HG03521 (cell line): ENCODE measurements at regions not wholly inside any gene's neighbourhood (a gene's known extent, or its start where the extent isn't known, plus 50 kb on each side); places are given as distances from the start of the nearest gene placed in this dataset.
"Not testable (repeated sequence)": the region's sequence is repeated elsewhere in the genome, so short reads cannot be mapped to it uniquely, and the experiment has no call there.

Source experiments
- ATAC-seq: cut with Tn5 transposase; IDR thresholded peaks from one replicate; pipeline ENCODE4 v1.9.1; 2021; ENCODE audit warnings: mild to moderate bottlenecking, moderate library complexity; ENCODE audit not compliant: unreplicated experiment

DNA sequence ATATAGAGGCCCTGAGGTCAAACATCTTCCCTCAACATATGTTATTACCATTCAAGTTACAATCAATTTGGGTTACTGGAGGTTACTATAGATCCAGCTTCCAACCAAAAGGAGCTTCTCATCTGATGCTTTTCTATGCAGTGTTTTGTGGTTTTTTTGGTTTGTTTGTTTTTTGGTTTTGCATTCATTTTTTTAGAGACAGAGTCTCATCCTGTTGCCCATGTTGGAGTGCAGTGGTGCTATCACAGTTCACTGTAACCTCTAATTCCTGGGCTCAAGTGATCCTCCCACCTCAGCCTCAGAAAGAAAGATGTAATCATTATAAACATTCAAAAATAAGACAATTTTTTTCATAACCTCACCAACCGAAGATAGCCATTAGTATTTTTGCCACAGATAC is 124.4 kb upstream of the JARID2 start:
- ATAC-seq: no peak

DNA sequence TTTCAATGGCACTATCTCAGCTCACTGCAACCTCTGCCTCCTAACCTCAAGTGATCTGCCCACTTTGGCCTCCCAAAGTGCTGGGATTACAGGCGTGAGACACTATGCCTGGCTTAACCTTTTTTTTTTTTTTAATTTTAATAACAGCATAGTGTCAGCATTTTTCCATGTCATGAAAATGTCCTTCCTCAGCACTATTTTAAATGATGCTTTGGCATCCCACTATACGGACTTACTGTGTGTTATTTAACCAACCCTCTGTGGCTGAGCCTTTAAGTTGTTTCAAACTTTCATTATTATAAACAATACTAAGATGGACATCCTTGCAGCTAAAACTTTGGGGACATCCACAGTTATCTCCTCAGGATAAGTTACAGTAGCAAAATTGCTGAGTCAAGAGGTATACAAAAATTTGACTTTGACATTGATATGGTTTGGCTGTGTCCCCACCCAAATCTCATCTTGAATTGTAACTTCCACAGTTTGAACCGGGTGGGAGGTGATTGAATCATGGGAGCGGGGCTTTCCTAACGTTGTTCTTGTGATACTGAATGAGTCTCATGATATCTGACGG is 123.8 kb upstream of the JARID2 start:
- ATAC-seq: no peak

DNA sequence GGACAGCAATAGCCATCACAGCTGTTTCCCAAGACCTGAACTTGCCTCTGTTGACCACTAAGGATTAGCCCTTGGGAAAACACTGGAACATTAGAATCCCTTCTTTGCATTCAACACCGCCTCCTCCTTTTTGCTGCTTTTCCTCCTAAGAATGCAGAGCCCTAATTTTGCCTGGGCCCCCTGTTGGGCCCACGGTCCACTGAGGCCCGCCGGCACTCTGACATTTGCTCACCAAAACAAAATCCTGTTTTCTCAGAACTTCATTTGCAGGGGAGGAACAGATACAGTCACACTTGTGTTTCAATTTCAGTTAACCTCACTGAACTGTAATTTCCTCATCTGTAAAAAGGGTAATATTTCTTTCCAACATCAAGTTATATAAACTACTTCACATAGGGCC is 116.0 kb upstream of the JARID2 start:
- ATAC-seq: no peak

DNA sequence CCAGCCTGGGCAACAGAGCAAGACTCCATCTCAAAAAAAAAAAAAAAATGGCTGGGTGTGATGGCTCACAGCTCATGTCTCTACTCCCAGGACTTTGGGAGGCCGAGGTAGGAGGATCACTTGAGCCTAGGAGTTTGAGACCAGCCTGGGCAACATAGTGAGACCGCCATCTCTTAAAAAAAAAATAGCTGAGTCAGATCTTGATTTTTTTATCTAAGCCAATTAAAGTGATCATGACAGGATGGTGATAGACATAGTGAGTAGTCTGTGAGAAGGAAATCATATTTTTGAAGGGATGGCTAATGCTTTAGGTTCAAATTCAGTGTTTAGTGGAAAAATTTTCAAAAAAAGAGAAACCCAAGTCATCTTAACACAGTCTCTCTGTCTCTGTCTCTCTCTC is 114.6 kb upstream of the JARID2 start:
- ATAC-seq: no peak

DNA sequence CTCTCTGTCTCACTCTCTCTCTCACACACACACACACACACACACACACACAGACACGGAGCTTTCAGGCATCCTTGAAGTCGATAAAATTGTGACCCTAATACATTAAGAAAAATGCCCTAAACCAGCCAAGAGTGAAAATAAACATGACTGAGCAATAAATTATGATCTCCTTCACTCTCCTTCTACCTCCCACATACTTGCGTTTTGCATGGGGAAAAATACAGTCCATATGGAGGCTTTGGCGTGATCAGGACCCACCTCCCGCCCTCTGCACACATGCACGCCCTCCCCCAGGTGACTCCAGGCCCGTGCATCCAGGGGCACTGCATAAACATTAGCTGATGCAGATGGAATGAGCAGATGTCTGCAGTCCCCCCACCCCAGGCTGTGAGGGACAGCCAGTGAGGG is 114.2 kb upstream of the JARID2 start:
- no peak for ATAC-seq

DNA sequence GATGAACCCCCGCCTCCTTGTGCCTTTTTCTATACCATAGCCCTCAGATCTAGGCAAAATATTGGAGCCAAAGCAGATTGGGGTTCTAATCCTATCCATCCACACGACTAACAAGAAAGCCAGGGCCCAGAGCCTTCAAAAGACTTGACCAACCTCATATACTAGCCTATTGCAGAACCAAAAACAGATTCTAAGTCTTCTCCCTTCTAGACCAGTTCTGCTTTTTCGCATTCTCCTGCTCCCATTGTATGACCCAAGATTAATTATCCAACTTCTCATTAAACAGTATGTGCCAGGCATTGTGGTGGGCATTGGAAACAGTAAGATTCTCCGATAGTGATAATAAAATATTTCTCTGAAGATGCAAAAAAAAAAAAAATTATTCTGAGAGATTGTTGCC is 113.7 kb upstream of the JARID2 start:
- no peak for ATAC-seq

DNA sequence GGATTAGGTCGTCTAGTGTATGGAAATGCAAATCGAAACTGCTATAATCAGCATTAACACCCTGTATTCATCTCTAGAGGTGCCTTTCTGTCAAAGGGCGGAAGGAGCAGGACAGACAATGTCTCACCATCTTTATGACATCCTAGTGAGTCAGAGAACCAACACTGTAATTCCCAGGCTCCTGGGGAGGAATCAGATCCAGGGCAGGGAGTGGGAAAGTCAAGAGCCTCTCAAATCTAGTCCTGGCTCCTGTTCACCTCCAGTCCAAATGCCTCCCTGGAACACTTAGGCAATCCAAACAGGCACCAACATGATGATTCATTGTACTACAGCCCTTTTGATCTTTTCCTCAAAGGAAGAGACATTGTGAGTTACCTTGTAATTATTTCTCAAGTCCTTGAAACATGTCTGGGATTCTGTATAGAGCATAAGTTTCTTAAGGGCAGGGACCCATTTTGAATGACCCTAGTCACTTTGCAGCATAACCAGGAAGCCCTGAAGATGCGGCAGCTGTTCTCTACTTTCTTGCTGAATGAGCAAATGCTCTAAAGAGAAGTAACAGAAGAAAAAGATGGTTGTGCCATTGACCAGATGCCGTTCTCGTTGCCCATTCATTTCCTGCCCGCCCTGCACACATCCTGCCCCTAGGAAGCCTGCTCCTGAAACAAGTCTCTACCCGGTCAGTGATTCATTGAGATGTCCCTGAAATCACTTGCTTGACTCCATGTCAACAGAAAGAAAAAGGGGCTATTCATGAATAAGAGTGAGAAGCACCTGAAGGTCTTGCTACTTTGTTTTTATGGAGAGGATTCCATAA is 112.8 kb upstream of the JARID2 start:
- no peak for ATAC-seq

DNA sequence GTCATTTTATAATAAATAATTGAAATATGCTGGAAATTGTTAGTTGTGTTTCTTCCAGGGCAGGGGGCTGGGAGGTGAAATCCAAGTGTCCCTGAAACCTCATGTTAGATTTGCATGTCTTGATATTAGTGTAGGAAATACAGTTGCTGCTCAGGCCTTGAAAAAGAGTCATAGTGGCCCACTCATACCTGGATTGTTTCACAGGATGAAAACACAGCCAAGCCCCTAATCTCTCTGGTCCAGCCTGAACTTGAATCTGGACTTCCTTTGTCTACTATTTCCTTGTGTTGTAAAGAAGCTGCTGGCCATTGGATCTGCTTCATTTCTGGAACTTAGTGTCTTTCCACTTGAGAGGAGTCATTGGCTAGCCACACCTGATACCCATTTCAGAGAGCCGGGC is 108.8 kb upstream of the JARID2 start:
- no peak for ATAC-seq

DNA sequence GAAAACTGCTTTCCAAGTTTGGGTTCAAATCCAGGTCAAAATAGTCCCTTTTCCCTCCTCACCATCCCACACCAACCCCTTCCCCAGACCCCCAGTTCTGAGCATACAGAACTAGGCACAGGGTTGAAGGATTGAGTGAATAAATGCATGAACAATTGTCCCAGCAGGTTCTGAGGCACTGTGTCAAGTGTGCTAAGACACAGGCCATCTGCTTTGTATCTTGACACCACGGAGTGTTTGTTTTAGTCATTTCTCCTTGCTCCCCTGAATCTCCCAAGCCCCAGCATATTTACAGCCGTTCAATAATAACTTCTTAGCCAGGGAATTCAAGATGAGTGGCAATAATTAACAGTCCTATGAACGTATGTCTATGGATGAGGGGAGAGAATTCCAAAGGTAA is 102.8 kb upstream of the JARID2 start:
- ATAC-seq: no peak

DNA sequence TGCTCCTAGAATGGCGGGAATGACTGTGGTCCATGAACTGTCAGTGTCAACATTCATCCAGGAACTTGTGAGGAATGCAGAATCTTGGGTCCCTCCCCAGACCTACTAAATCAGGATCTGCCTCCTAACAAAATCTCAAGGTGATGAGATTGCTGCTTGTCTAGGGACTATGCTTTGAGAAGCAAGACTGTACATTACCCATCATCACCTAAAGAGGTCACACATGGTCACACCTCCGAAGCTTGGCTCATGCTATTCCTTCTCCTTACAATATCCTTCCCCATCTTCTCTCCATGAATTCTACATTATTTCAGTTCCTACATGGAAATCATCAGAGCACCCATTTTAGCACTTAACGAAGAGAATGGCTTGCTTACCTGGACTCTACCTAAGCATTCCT is 102.3 kb upstream of the JARID2 start:
- no peak for ATAC-seq

DNA sequence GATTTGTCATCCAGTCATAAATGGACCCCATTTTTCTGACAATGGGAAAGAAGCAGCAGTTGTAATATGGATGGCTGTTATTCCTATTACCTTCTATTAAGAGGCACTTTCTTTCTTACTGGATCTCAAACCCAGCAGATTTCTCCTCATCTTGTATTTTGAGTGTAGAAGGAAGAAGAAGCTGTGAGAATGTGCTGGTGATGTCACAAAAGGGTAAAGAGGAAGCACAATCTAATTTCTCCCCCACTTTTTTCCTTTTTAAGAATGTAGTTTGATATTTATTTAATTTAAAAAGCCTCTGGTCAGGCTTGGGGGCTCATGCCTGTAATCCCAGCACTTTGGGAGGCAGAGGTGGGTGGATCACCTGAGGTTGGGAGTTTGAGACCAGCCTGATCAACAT is 100.0 kb upstream of the JARID2 start:
- no peak for ATAC-seq

DNA sequence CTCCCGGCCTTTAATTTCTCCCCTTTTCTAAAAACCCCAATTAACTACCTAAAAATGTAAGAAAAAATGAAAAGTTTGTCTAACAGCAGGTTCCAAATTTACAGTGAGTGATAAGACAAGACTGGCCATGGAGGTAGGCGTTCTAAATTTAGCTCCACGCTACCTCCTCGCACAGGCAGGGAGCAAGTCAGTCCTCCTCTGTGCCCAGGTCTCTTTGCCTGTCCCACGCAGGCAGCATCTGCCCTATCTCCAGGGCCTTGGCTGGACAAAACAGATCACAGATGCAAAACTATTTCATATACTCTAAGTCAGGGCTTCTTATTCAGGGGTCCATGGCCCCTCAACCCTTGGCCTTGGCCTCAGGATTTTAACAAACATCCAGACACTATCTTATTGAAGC is 98.0 kb upstream of the JARID2 start:
- ATAC-seq: no peak

DNA sequence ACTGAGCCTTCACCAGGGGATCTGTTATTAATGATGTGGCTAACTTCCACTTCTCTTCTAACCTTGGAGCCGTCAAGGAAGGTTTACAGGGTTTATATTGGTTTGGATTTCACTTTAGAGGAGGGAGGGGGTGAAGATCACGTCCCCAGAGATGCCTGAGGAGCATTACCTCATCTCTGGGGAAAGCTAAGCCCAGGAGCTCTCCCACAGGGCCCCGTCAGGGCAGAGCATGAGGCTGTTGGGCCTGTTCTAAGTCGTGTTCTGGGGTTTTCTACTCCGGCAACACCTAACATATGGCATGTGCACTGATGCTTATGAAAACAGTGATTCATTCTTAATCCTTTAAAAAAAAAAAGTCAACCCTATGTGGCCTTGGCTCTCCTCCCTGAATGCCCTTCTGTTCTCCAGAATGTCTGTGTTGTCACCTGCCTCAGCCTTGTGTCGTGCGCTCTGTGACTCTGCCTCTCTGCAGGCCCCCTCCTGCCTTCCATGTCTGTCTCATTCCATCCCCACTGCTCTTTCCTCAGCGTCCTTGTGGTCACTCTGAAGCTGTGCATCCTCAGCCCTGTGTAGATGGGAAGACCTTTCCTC is 97.4 kb upstream of the JARID2 start:
- no peak for ATAC-seq

DNA sequence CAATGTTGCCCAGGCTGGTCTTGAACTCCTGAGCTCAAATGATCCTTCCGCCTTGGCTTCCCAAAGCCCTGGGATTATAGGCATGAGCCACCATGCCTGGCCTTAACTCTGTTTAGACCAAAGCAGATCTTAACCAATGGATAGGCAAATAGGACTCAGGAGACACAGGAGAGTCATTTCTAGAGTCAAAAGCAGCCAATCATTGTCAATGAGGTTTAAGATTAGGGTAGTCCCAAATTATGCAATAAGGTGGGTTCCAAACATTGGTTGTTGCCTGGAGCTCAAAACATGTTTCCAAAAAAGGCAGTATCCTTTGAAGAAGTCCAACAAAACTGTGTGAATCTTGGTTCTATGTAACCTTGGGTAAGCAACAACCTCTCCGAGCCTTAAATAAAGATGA is 95.7 kb upstream of the JARID2 start:
- ATAC-seq: no peak

DNA sequence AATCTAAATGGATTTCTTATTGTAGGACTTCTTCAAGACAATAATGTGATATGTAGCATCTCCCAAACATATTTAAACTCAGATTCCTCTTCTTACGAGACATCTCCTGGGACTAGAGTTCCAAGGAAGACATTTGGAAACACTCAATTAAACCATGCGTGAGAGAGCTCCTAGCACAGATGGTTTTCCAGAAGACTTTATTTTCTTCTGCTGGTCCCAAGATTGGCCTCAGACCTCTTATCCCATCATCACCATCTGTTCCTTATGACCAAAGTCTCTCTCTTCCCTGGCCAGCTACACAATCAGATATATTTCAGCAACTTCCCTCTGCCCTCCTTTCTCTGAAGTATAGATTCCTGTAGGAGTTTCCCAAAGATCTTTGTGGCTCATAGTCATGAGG is 93.2 kb upstream of the JARID2 start:
- no peak for ATAC-seq

DNA sequence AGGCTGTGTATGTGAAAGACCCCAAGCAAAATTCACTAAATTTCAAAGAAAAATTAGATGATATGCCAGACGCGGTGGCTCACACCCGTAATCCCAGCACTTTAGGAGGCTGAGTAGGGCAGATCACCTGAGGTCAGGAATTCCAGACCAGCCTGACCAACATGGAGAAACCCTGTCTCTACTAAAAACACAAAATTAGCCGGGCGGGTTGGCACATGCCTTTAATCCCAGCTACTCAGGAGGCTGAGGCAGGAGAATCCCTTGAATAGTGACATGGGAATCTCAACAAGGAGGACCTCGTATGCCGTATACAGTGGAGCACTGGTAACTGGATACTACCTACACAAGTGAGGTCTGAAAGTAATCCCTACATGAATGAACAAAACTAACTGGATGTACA is 92.7 kb upstream of the JARID2 start:
- no peak for ATAC-seq

DNA sequence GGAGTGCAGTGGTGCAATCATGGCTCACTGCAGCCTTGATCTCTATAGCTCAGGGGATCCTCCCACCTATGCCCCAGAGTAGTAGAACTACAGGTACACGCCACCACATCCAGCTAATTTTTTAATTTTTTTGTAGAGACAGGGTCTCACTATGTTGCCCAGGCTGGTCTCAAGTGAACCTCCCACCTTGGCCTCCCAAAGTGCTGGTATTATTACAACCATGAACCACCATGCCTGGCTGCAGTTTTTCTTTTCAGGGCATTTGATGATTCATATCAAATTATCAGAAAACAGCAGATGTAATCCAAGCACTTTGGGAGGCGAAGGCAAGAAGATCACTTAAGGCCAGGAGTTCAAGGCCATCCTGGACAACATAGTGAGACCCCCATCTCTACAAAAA is 88.4 kb upstream of the JARID2 start:
- ATAC-seq: no peak

DNA sequence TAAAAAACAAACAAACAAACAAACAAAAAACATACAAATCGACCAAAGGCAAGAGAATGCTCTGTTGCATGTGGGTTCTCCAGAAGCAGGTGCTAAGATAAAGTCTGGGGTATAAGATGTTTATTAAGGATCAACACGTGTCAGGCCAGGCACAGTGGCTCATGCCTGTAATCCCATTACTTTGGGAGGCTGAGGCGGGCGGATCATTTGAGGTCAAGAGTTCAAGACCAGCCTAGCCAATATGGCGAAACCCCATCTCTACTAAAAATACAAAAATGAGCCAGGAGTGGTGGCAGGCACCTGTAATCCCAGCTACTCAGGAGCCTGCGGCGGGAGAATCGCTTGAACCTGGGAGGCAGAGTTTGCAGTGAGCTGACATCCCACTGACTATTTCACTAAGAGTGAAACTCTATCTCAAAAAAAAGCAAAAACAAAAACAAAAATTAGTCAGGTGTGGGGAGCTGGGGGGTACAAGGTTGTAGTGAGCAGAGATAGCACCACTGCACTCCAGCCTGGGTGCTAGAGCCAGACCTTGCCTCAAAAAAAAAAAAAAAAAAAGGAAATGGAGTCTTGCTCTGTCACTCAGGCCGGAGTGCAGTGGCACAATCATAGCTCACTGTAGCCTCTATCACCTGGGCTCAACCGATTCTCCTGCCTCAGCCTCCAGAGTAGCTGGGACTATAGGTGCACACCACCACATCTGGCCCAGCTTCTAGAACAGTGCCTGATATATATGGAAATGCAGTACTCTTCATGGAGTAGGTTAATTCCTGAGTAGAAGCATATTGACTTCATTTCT is 86.8 kb upstream of the JARID2 start:
- no peak for ATAC-seq

DNA sequence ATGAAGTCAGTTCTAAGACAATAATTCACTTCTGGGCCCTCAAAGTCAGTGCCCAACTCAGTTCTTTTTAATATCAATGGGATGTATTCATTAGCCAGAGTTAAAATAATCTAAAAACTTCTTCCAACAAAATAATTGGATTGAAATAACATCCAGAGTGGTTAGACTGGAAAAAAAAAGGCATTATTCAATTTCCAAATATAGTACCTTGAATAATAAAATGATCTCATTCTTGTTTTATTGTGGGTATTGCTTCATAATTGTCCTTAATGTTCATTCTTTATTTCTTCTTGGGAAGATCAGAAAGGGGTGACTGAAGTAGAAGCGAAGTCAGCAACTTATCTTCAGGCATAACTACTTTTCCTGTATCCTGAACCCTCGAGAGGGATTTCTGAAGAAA is 85.1 kb upstream of the JARID2 start:
- ATAC-seq: no peak

DNA sequence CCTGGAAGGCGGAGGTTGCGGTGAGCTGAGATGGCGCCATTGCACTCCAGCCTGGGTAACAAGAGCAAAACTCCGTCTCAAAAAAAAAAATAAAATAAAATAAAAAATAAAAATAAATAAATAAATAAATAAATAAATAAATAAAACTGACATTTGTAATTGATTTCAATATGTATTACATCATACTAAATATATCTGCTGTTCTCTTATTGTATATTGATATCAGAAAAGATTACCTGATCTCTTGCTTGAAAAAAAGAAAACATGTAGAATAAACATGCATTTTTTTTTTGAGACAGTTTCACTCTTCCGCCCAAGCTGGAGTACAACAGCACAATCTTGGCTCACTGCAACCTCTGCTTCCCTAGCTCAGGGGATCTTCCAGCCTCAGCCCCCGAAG is 81.0 kb upstream of the JARID2 start:
- ATAC-seq: not testable (repeated sequence)

DNA sequence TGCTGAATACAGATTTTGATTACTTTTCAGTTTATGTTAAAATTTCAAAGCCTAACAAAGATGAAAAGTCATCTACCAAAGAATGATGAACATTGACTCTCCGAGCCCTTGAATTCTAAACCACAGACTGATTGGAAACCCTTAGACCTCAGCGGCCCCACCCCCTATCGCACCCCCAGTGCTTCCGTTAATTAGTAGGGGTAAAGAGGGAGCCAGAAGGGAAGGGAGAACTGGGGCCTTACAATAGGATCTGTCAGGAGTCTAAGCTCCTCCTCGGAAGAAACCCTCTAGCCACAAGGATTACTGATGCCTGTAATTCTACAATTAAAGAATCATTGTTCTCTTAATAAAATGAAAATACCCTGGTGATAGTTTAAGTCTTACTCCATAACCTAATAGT is 79.7 kb upstream of the JARID2 start:
- no peak for ATAC-seq

DNA sequence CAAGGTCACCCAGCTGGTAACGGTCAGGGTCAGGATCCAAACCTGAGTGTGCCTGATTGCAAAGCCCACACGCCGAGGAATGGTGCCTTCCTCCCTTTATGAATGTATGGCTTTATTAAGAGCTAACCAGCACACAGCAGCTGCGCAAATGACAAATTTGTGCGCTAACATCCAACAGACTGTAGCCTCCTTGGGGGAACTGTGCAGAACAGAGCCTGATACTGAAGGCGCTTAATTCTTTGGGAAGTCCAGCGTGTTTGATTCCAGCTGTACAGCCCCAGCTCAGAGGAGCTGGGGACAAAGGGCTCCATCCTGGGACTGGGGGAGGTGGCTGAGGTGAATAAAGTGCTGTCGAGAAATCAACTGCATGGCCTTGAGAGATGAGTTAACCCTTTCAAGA is 75.7 kb upstream of the JARID2 start:
- ATAC-seq: no peak
